Endothelial cell (in vitro differentiated cells): ENCODE measurements at regions not wholly inside any gene's neighbourhood (a gene's known extent, or its start where the extent isn't known, plus 50 kb on each side); places are given as distances from the start of the nearest gene placed in this dataset.
"Not testable (repeated sequence)": the region's sequence is repeated elsewhere in the genome, so short reads cannot be mapped to it uniquely, and the experiment has no call there.

Experiments
- DNase-seq: peaks from one replicate; pipeline ENCODE4 v3.0.0; 2021; ENCODE audit warnings: low spot score
- H3K27ac Mint-ChIP-seq: one replicate; pipeline ENCODE4 v1.8.0; 2021; ENCODE audit warnings: mixed read lengths, inconsistent platforms; ENCODE audit not compliant: unreplicated experiment
- H3K27me3 Mint-ChIP-seq: one replicate; pipeline ENCODE4 v1.8.0; 2021; ENCODE audit warnings: mild to moderate bottlenecking, moderate library complexity, mixed read lengths, inconsistent platforms; ENCODE audit not compliant: unreplicated experiment
- H3K36me3 Mint-ChIP-seq: one replicate; pipeline ENCODE4 v1.8.0; 2021; ENCODE audit warnings: mild to moderate bottlenecking, low read depth, mixed read lengths, inconsistent platforms; ENCODE audit not compliant: unreplicated experiment
- H3K4me1 Mint-ChIP-seq: one replicate; pipeline ENCODE4 v1.8.0; 2021; ENCODE audit warnings: mild to moderate bottlenecking, mixed read lengths, inconsistent platforms; ENCODE audit not compliant: unreplicated experiment
- H3K4me3 Mint-ChIP-seq: one replicate; pipeline ENCODE4 v1.8.0; 2021; ENCODE audit warnings: mild to moderate bottlenecking, mixed read lengths, inconsistent platforms; ENCODE audit not compliant: unreplicated experiment
- H3K9me3 Mint-ChIP-seq: one replicate; pipeline ENCODE4 v1.8.0; 2021; ENCODE audit warnings: mixed read lengths, inconsistent platforms; ENCODE audit not compliant: unreplicated experiment
- TF ChIP-seq, protein P1 (sequence below): fragments of 200-600 bp; sonication (generic); IDR thresholded peaks from one replicate; pipeline ENCODE4 v1.5.0; 2021; ENCODE audit warnings: antibody characterized with exemption; ENCODE audit not compliant: unreplicated experiment

DNA sequence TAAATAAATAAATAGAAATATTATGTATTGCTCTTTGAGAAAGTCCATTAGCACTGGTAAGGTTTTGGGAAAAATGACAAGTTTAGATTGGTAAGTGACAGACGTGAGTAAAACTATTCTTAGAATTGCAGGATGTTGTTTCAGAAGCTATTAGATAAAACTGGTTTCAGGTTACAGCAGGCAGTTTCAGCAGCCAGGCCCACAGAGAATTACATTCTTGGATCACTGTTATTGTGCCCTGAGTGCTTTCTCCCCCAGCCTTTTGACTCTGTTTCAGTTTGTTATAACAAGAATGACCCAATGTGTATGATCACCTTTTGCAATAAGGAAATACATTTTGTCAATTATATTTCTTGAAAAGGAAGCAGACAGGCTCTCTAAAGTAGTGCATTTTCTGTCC is 86.5 kb downstream of the DKK1 start:
- no peak overlapping the region for H3K4me3 Mint-ChIP-seq
- no peaks in the 10 kb centered on the region for H3K36me3 Mint-ChIP-seq
- H3K27me3 Mint-ChIP-seq: peaks cover 6% of the 10 kb centered on the region
- no peaks in the 10 kb centered on the region for H3K4me1 Mint-ChIP-seq
- TF ChIP-seq, protein P1, sequence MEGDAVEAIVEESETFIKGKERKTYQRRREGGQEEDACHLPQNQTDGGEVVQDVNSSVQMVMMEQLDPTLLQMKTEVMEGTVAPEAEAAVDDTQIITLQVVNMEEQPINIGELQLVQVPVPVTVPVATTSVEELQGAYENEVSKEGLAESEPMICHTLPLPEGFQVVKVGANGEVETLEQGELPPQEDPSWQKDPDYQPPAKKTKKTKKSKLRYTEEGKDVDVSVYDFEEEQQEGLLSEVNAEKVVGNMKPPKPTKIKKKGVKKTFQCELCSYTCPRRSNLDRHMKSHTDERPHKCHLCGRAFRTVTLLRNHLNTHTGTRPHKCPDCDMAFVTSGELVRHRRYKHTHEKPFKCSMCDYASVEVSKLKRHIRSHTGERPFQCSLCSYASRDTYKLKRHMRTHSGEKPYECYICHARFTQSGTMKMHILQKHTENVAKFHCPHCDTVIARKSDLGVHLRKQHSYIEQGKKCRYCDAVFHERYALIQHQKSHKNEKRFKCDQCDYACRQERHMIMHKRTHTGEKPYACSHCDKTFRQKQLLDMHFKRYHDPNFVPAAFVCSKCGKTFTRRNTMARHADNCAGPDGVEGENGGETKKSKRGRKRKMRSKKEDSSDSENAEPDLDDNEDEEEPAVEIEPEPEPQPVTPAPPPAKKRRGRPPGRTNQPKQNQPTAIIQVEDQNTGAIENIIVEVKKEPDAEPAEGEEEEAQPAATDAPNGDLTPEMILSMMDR: no peak
- peaks cover 6% of the 10 kb centered on the region for H3K9me3 Mint-ChIP-seq
- DNase-seq: no peak
- no peak overlapping the region for H3K27ac Mint-ChIP-seq

DNA sequence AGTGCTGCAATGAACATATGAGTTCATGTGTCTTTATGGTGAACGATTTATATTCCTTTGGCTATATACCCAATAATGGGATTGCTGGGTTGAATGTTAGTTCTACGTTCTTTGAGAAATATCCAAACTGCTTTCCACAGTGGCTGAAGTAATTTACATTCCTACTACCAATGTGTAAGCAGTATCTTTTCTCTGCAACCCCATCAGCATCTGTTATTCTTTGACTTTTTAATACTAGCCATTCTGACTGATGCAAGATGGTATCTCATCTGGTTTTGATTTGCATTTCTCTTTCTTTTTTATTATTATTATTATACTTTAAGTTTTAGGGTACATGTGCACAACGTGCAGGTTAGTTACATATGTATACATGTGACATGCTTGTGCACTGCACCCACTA is 89.7 kb downstream of the DKK1 start:
- H3K9me3 Mint-ChIP-seq, H3K27me3 Mint-ChIP-seq, H3K36me3 Mint-ChIP-seq, H3K27ac Mint-ChIP-seq, H3K4me3 Mint-ChIP-seq, DNase-seq: not testable (repeated sequence)
- H3K4me1 Mint-ChIP-seq: peaks cover 11% of the 10 kb centered on the region

DNA sequence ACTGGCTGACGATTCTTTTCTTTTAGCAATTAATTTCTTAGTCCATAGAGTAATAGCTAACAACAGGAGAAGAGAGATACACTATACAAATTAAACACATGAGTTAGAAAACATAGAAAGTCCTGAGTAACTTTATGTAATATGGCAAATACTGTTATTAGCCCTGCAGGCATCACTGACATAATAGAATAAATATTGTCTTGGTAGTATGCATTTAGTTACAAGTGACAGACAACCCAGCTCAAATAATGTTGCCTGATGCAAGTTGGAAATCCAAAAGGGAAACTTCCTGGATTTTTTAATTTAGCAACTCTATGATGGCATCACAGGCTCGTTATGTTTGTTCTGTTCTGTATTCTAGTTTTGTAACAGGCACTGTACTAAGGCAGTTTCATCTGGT is 95.1 kb downstream of the DKK1 start:
- H3K4me3 Mint-ChIP-seq: no peak overlapping the region
- H3K4me1 Mint-ChIP-seq: peaks cover 11% of the 10 kb centered on the region
- no peak for DNase-seq
- TF ChIP-seq, protein P1: no peak
- H3K27ac Mint-ChIP-seq: no peak overlapping the region
- H3K9me3 Mint-ChIP-seq: no peaks in the 10 kb centered on the region
- H3K36me3 Mint-ChIP-seq: no peaks in the 10 kb centered on the region
- H3K27me3 Mint-ChIP-seq: no peaks in the 10 kb centered on the region

DNA sequence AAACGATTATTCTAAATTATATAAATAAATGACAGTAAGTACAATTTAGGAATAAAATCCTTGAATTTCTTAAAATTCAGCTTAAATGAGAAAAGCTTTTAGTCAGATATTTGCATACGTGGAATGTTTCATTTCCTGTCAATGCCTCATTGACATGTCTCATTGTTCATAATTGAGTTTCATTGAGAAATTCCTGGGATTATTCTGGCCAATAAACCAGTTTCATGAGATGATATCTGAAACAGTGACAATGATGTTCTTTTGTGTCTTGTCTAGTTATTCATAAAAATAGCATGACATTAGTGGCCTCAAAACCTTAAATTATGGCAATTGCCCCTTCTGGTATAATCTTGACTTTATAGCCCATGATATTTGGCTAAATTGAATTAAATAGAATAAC is 95.8 kb downstream of the DKK1 start:
- no peak for DNase-seq
- Mint-ChIP-seq H3K4me1 (peaks cover 11% of the 10 kb centered on the region), H3K9me3 (no peaks in the 10 kb centered on the region), H3K4me3 (no peak overlapping the region), H3K27ac (no peak overlapping the region), H3K27me3 (no peaks in the 10 kb centered on the region), H3K36me3 (no peaks in the 10 kb centered on the region)
- TF ChIP-seq, protein P1: no peak

DNA sequence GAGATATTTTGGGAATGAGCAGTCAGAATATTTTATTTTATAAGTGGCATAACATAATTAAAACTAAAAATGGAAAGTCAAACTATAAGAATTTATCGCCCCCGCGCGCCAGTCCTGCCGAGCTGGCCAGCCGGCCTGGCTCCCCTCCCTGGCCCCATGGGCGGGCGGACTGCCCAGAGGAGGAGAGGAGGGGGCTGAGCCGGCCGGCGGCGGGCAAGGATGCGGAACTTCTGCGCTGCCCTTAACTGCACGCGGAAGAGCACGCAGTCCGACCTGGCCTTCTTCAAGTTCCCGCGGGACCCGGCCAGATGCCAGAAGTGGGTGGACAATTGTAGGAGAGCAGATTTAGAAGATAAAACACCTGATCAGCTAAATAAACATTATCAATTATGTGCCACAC is 96.8 kb downstream of the DKK1 start:
- TF ChIP-seq, protein P1: no peak
- H3K4me1 Mint-ChIP-seq: peaks cover 11% of the 10 kb centered on the region
- no peaks in the 10 kb centered on the region for H3K27me3 Mint-ChIP-seq
- no peak overlapping the region for H3K4me3 Mint-ChIP-seq
- no peak for DNase-seq
- no peaks in the 10 kb centered on the region for H3K36me3 Mint-ChIP-seq
- no peaks in the 10 kb centered on the region for H3K9me3 Mint-ChIP-seq
- no peak overlapping the region for H3K27ac Mint-ChIP-seq

DNA sequence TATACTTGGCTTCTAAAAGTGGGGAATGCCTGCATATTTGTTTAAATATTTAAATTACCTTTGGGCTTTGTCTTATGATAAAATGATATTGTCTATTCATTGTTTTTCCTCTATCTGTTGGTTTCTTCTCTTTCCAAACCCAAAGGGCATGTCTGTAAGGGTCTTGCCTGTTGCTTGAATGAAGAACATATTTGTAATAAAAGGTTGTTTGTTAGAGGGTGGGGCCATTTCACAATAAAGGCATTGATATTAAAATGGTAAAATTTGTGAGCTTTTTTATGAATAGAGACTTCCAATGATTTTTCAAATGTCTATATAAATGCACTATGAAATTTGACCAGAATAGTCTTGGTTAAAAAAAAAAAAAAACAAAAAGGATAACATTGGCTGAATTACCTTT is 105.2 kb downstream of the DKK1 start:
- Mint-ChIP-seq H3K27me3 (no peaks in the 10 kb centered on the region), H3K9me3 (no peaks in the 10 kb centered on the region), H3K4me1 (no peaks in the 10 kb centered on the region), H3K4me3 (no peak overlapping the region), H3K36me3 (no peaks in the 10 kb centered on the region), H3K27ac (no peak overlapping the region)
- no peak for DNase-seq
- TF ChIP-seq, protein P1: no peak
